IMR-90 (cell line): ENCODE measurements at regions not wholly inside any gene's neighbourhood (a gene's known extent, or its start where the extent isn't known, plus 50 kb on each side); places are given as distances from the start of the nearest gene placed in this dataset.

Source experiments
- ATAC-seq: fragments of 200-7000 bp; cut with Tn5 transposase; 2 replicates; pipeline ENCODE4 v1.9.1; 2020; ENCODE audit warnings: low read depth, mild to moderate bottlenecking, moderate library complexity
- BruUV-seq: library from RNA; stranded (reverse); fragments of 400-500 nt; replicated peaks from 2 replicates; lab custom pipeline; 2021; lab: Mats Ljungman, UMichigan
- CTCF ChIA-PET: fragments of 300-600 bp; formaldehyde crosslinking; extraction: SDS; loops from one replicate; lab custom pipeline; 2021; ENCODE audit warnings: antibody characterized with exemption; lab: Yijun Ruan, JAX
- POLR2A ChIA-PET: fragments of 300-600 bp; sonication (Branson Sonifier 250); formaldehyde crosslinking; loops from one replicate; lab custom pipeline; 2022; ENCODE audit warnings: antibody characterized with exemption; ENCODE audit not compliant: unreplicated experiment; lab: Charles Lee
- DNase-seq: peaks from one replicate; pipeline ENCODE4 v3.0.0; 2013
- H2AFZ ChIP-seq: replicated peaks from 2 replicates; pipeline ENCODE3; 2013; ENCODE audit warnings: low read length, mild to moderate bottlenecking; ENCODE audit not compliant: poor library complexity
- H2AK5ac ChIP-seq: 2 replicates; pipeline ENCODE4 v1.6.1; 2013; ENCODE audit warnings: low read depth, low read length, inconsistent platforms
- H2AK9ac ChIP-seq: replicated peaks from 2 replicates; pipeline ENCODE3; 2013; ENCODE audit warnings: mild to moderate bottlenecking, low read depth, low read length, moderate library complexity; ENCODE audit not compliant: poor library complexity
- H2BK120ac ChIP-seq: 2 replicates; pipeline ENCODE4 v1.6.1; 2013; ENCODE audit warnings: low read depth, low read length, inconsistent platforms
- H2BK15ac ChIP-seq: 3 replicates; pipeline ENCODE4 v1.6.1; 2013; ENCODE audit warnings: low read depth, low read length, inconsistent platforms
- H2BK20ac ChIP-seq: 2 replicates; pipeline ENCODE4 v1.6.1; 2013; ENCODE audit warnings: low read depth, mild to moderate bottlenecking, inconsistent platforms, low read length, moderate library complexity
- H2BK5ac ChIP-seq: 2 replicates; pipeline ENCODE4 v1.6.1; 2013; ENCODE audit warnings: mild to moderate bottlenecking, low read depth, low read length, inconsistent platforms; ENCODE audit not compliant: poor library complexity, severe bottlenecking
- H3K14ac ChIP-seq: replicated peaks from 2 replicates; pipeline ENCODE4 v1.6.1; 2013; ENCODE audit warnings: low read depth, low read length, inconsistent platforms
- H3K18ac ChIP-seq: 2 replicates; pipeline ENCODE4 v1.6.1; 2013; ENCODE audit warnings: low read depth, low read length, control low read depth
- H3K23ac ChIP-seq: 2 replicates; pipeline ENCODE4 v1.6.1; 2013; ENCODE audit warnings: low read depth, low read length, inconsistent platforms
- H3K27ac ChIP-seq: 2 replicates; pipeline ENCODE4 v1.5.1; 2013; ENCODE audit warnings: mild to moderate bottlenecking, control low read depth, low read length; ENCODE audit not compliant: insufficient read depth
- H3K27me3 ChIP-seq: 2 replicates; pipeline ENCODE4 v1.6.1; 2013; ENCODE audit warnings: low read length; ENCODE audit not compliant: control insufficient read depth, insufficient read depth
- H3K36me3 ChIP-seq: 2 replicates; pipeline ENCODE4 v1.6.1; 2013; ENCODE audit warnings: low read length, mixed read lengths; ENCODE audit not compliant: control insufficient read depth, insufficient read depth
- H3K4ac ChIP-seq: 2 replicates; pipeline ENCODE4 v1.6.1; 2013; ENCODE audit warnings: low read depth, low read length, inconsistent platforms
- H3K4me1 ChIP-seq: 2 replicates; pipeline ENCODE4 v1.6.1; 2013; ENCODE audit warnings: low read length, mixed read lengths; ENCODE audit not compliant: control insufficient read depth, insufficient read depth
- H3K4me2 ChIP-seq: 2 replicates; pipeline ENCODE4 v1.6.1; 2013; ENCODE audit warnings: low read depth, mild to moderate bottlenecking, control low read depth, low read length, moderate library complexity
- H3K4me3 ChIP-seq: 2 replicates; pipeline ENCODE4 v1.5.1; 2013; ENCODE audit warnings: low read depth, mild to moderate bottlenecking, control low read depth, low read length, moderate library complexity; ENCODE audit not compliant: insufficient read depth
- H3K56ac ChIP-seq: 2 replicates; pipeline ENCODE4 v1.6.1; 2013; ENCODE audit warnings: low read length, inconsistent platforms; ENCODE audit not compliant: insufficient read depth; ENCODE audit errors: extremely low read depth
- H3K79me1 ChIP-seq, 2 experiments: 2 replicates each; pipeline ENCODE4 v1.6.1; 2013; ENCODE audit warnings: low read length in 2 of 2, inconsistent platforms in 1 of 2, low read depth in 1 of 2
- H3K9ac ChIP-seq: 2 replicates; pipeline ENCODE4 v1.6.1; 2013; ENCODE audit warnings: low read depth, low read length, control low read depth
- H3K9me1 ChIP-seq: 2 replicates; pipeline ENCODE4 v1.6.1; 2013; ENCODE audit warnings: low read length, inconsistent platforms; ENCODE audit not compliant: insufficient read depth
- H3K9me3 ChIP-seq: 2 replicates; pipeline ENCODE4 v1.6.1; 2013; ENCODE audit warnings: low read length; ENCODE audit not compliant: control insufficient read depth, insufficient read depth
- H4K20me1 ChIP-seq: 2 replicates; pipeline ENCODE4 v1.6.1; 2013; ENCODE audit warnings: low read length, inconsistent platforms; ENCODE audit not compliant: insufficient read depth
- H4K5ac ChIP-seq: 2 replicates; pipeline ENCODE4 v1.6.1; 2013; ENCODE audit warnings: mild to moderate bottlenecking, low read depth, low read length, control low read depth
- H4K8ac ChIP-seq, 2 experiments: 2 replicates each; pipeline ENCODE4 v1.6.1; 2013; ENCODE audit warnings: low read depth in 2 of 2, low read length in 2 of 2, control low read depth in 1 of 2, inconsistent platforms in 1 of 2
- H4K91ac ChIP-seq: 2 replicates; pipeline ENCODE4 v1.6.1; 2013; ENCODE audit warnings: low read depth, low read length, inconsistent platforms; ENCODE audit not compliant: insufficient read depth
- BHLHE40 ChIP-seq: fragments of 150-350 bp; IDR thresholded peaks from 2 replicates; pipeline ENCODE4 v1.6.1; 2016; ENCODE audit warnings: mild to moderate bottlenecking, low read depth, low read length
- CEBPB ChIP-seq: IDR thresholded peaks from 2 replicates; pipeline ENCODE4 v1.6.1; 2012; ENCODE audit warnings: low read depth, low read length, improper control_type of control experiment
- CHD1 ChIP-seq: IDR thresholded peaks from 2 replicates; pipeline ENCODE4 v1.6.1; 2012; ENCODE audit warnings: low read depth, low read length, improper control_type of control experiment
- CTCF ChIP-seq: conservative IDR thresholded peaks from 2 replicates; pipeline ENCODE4 v1.5.1; 2012; ENCODE audit warnings: mild to moderate bottlenecking, low read depth, low read length, improper control_type of control experiment
- ELK1 ChIP-seq: fragments of 150-350 bp; IDR thresholded peaks from 2 replicates; pipeline ENCODE4 v1.6.1; 2016; ENCODE audit warnings: low read depth, mild to moderate bottlenecking, low read length, moderate library complexity, borderline replicate concordance
- FOS ChIP-seq: fragments of 150-350 bp; IDR thresholded peaks from 2 replicates; pipeline ENCODE4 v1.6.1; 2016; ENCODE audit warnings: low read depth, low read length
- MAFK ChIP-seq: IDR thresholded peaks from 2 replicates; pipeline ENCODE4 v1.6.1; 2012; ENCODE audit warnings: low read depth, low read length, improper control_type of control experiment
- MAZ ChIP-seq: IDR thresholded peaks from 2 replicates; pipeline ENCODE4 v1.6.1; 2012; ENCODE audit warnings: low read depth, mild to moderate bottlenecking, low read length, improper control_type of control experiment, moderate library complexity, borderline replicate concordance
- MXI1 ChIP-seq: IDR thresholded peaks from 2 replicates; pipeline ENCODE4 v1.6.1; 2012; ENCODE audit warnings: low read depth, mild to moderate bottlenecking, low read length, moderate library complexity, borderline replicate concordance
- NFE2L2 ChIP-seq: fragments of 150-350 bp; IDR thresholded peaks from 2 replicates; pipeline ENCODE4 v1.6.1; 2016; ENCODE audit warnings: low read depth, mild to moderate bottlenecking, low read length
- POLR2A ChIP-seq: IDR thresholded peaks from 2 replicates; pipeline ENCODE4 v1.6.1; 2012; ENCODE audit warnings: mild to moderate bottlenecking, low read depth, low read length
- RAD21 ChIP-seq: IDR thresholded peaks from 2 replicates; pipeline ENCODE4 v1.6.1; 2012; ENCODE audit warnings: low read length, improper control_type of control experiment
- RCOR1 ChIP-seq: IDR thresholded peaks from 2 replicates; pipeline ENCODE4 v1.6.1; 2012; ENCODE audit warnings: mild to moderate bottlenecking, low read length, improper control_type of control experiment; ENCODE audit not compliant: insufficient replicate concordance
- RFX5 ChIP-seq: IDR thresholded peaks from 2 replicates; pipeline ENCODE4 v1.8.0; 2012; ENCODE audit warnings: low read depth, mild to moderate bottlenecking, low read length, moderate library complexity
- SMC3 ChIP-seq: fragments of 150-350 bp; IDR thresholded peaks from 2 replicates; pipeline ENCODE4 v1.6.1; 2016; ENCODE audit warnings: low read depth, mild to moderate bottlenecking, antibody characterized with exemption, low read length, moderate library complexity
- USF2 ChIP-seq: fragments of 150-350 bp; IDR thresholded peaks from 2 replicates; pipeline ENCODE4 v1.6.1; 2017; ENCODE audit warnings: mild to moderate bottlenecking, antibody characterized with exemption, low read length, low read depth
- WGBS, 2 experiments: methylation state at CpG; one replicate each; pipeline versions ENCODE4 v1.1.5 to v1.1.7; 2013; ENCODE audit warnings: missing lambda C conversion rate in 2 of 2; ENCODE audit not compliant: insufficient read length in 1 of 2; ENCODE audit errors: extremely low coverage in 2 of 2; 5-methylcytosine and 5-hydroxymethylcytosine counted together
- dilution Hi-C: fragments of 300-500 bp; cut with HindIII; formaldehyde crosslinking; loops from one replicate; pipeline ENCODE4 v1.14.3; 2018; ENCODE audit warnings: low sequenced_read_pairs; ENCODE audit not compliant: unreplicated experiment
- in situ Hi-C: fragments of 300-500 bp; cut with MboI; formaldehyde crosslinking; loops from 3 replicates; pipeline ENCODE4 v1.14.3; 2019; ENCODE audit warnings: low sequenced_read_pairs, inconsistent platforms, mixed read lengths
- intact Hi-C: fragments of 100-400 bp; cut with micrococcal nuclease; formaldehyde crosslinking; loops from 2 replicates; pipeline ENCODE4 v1.10.0; 2022

- no peak overlapping the region for H2BK20ac ChIP-seq
- no peak for ATAC-seq
- no peak overlapping the region for H2AFZ ChIP-seq
- ChIA-PET POLR2A (no interaction called here), CTCF (no interaction called here)
- H2AK5ac ChIP-seq = no peak overlapping the region
- H3K23ac ChIP-seq = no peak overlapping the region
- no peak overlapping the region for H3K4me3 ChIP-seq
- no peaks in the 10 kb centered on the region for H3K4me1 ChIP-seq
- intact Hi-C loops (no loop called here), dilution Hi-C loops (no loop called here), in situ Hi-C loops (no loop called here)
- no peaks in the 10 kb centered on the region for H3K27me3 ChIP-seq
- no peak overlapping the region for H3K27ac ChIP-seq
- no peak overlapping the region for H3K4me2 ChIP-seq
- H3K36me3 ChIP-seq = no peaks in the 10 kb centered on the region
- H3K9ac ChIP-seq = no peak overlapping the region
- H2BK5ac ChIP-seq = no peak overlapping the region
- no peak overlapping the region for H4K5ac ChIP-seq
- WGBS, 2 experiments = 60% methylated on average over 2 of the region's 5 CpGs; no CpG with 5 or more reads in 1 of the 2 experiments
- no peak overlapping the region for H4K8ac ChIP-seq
- H3K18ac ChIP-seq = no peak overlapping the region
- no TSS peak for BruUV-seq
- DNase-seq = no peak
- H2BK120ac ChIP-seq = no peak overlapping the region
- H2AK9ac ChIP-seq = no peak overlapping the region
- no peak overlapping the region for H3K4ac ChIP-seq
- no peak overlapping the region for H2BK15ac ChIP-seq
- TF ChIP-seq POLR2A (no peak), RAD21 (no peak), USF2 (no peak), BHLHE40 (no peak), ELK1 (no peak), RFX5 (no peak), SMC3 (no peak), MXI1 (no peak), FOS (no peak), CTCF (no peak), NFE2L2 (no peak), CEBPB (no peak), RCOR1 (no peak), MAFK (no peak), CHD1 (no peak), MAZ (no peak)
- H3K56ac ChIP-seq = no peak overlapping the region
- H3K9me1 ChIP-seq = no peaks in the 10 kb centered on the region
- H3K14ac ChIP-seq = no peak overlapping the region
- H4K20me1 ChIP-seq = no peaks in the 10 kb centered on the region
- no peak overlapping the region for H4K91ac ChIP-seq
- no peaks in the 10 kb centered on the region for H3K79me1 ChIP-seq
- H3K9me3 ChIP-seq = peaks cover 15% of the 10 kb centered on the region
Measured at GRCh38 chr18:38307914-38308313, 742.3 kb upstream of the CELF4 start.
